Stimulated activated CD4-positive, alpha-beta T cell treated with anti-CD3 and anti-CD28 coated beads, Interleukin-1b, Interleukin-23, amount 100 ng/mL, for 4 hours (primary cell): ENCODE measurements at regions not wholly inside any gene's neighbourhood (a gene's known extent, or its start where the extent isn't known, plus 50 kb on each side); places are given as distances from the start of the nearest gene placed in this dataset.

Experiments used
- DNase-seq, 2 donors: peaks; one replicate each; pipeline ENCODE4 v3.0.0-alpha.2; 2020; ENCODE audit warnings: low read depth in 2 of 2

DNA sequence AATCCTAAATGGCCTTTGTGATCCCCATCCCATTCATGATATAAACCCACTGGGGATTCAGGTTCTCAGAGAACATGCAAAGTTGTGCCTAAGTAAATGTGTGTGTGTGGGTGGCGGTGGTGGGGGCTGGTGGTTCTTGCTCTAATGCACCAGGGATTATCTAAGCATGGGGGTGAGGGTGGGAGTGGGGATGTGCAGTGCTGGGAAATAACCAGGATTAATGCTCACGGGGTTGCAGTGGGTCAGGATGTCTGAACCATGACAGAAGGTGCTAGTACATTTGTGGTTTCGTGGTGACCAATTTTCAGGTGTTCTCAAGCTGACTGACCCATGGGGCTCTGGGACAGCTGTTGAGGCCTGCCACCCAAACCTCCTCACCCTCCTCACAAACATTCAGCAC is 101.0 kb downstream of the ZNF608 start:
- no peak for DNase-seq

DNA sequence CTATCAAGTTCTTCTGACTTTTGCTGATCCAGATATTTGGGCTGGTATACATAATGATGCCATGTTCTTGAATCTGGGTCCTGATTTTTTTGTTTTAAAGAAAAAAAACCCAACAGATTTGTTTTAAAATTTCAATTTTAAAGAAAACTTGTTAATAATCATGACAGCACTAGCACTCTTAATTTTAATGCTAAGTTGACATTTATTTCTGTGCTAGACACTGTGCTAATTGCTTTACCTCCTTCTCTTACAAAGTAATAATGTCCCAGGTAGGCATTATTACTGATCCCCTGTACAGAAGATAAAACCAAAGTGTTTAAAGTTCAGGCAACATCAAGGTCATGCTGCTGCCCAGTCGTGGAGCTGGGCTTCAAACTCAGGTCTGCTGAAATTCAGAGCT is 101.9 kb downstream of the ZNF608 start:
- no peak for DNase-seq

DNA sequence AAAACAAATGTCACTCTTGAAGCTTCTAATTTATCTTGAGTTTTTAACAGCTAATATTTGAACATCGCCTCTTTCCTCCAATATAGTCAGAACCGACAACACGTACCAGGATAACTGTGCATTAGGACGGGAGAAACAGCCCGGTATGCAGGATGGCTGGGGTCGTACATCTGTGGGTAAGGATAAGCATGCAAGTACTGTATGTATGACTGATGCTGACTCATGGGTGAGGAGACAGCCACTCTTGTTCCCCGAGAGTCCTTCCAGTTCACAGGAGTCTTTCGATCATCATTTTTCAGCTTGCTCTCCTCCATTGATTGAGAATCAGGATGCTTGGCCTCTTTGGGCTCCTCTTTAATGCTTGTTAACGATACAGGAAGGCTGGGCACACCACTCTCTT is 102.3 kb downstream of the ZNF608 start:
- DNase-seq, result no peak

DNA sequence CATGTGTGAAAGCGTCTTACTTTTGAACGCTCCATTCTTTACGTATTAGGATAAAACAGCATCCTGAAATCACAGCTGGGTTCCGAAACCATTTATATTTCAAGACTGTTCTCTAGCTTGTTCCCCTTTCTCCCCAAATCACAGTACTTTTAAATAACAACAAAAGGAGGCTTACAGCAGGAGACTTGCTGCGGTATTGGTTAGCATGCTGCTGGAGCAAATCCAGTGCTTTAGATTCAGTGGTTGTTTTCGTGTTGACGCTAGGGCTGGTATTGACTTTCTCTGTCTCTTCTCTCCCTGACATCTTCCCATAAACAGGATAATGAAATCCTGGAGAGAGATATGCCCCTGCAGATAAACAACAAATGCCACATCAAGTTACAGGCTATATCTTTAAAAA is 103.1 kb downstream of the ZNF608 start:
- no peak for DNase-seq

- no peak for DNase-seq
Measured at GRCh38 chr5:124642151-124642550, 104.3 kb downstream of the ZNF608 start.

- no peak for DNase-seq
Measured at GRCh38 chr5:124641154-124641792, 105.2 kb downstream of the ZNF608 start.

GRCh38 chr5:124639095-124639665 is 107.3 kb downstream of the ZNF608 start:
- DNase-seq, result no peak

GRCh38 chr5:124637011-124637410 is 109.4 kb downstream of the ZNF608 start:
- no peak for DNase-seq

GRCh38 chr5:124634741-124635323 is 111.6 kb downstream of the ZNF608 start:
- DNase-seq, result no peak

DNA sequence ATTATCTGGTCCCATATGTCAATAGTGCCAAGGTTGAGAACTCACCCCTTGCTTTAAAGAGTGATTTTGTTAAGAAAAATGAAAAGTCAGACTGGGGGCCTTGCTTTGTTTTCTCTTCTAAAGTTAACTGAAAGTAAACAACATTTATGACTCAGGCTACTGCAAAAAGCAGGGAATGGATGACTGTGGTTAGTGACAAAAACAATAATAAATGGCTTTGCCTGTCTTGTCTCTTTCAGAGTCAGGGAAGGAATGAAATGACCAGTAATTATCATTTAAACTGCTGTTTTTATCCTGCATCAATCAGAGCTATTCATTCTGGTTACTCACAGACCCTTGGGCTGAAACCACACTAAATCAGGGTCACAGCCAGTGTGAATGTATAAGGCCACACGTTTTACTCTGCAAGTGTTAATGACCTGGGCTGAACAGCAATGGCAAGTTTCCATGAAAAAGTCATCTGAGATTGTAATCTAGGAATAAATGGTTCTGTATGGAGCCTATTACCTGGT is 112.2 kb downstream of the ZNF608 start:
- DNase-seq, result no peak

DNA sequence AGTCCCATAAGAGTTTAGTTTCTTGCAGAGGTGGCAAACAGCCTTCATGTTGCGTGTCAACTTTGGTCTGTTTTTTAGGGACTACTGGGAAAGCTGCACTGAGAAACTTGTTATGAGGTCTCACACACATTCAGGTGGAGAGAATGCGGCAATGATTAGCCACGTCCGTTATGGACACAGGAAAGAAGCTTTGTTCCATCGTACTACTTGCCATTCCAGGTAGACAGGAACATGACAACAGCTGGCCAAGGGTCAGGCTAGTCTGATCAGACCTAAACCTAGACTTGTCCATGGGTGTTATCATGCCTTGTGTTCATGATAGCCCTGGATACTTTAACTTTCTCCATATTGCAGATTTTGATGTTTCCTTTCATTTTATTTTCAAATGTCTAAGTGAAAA is 113.2 kb downstream of the ZNF608 start:
- DNase-seq, result no peak

DNA sequence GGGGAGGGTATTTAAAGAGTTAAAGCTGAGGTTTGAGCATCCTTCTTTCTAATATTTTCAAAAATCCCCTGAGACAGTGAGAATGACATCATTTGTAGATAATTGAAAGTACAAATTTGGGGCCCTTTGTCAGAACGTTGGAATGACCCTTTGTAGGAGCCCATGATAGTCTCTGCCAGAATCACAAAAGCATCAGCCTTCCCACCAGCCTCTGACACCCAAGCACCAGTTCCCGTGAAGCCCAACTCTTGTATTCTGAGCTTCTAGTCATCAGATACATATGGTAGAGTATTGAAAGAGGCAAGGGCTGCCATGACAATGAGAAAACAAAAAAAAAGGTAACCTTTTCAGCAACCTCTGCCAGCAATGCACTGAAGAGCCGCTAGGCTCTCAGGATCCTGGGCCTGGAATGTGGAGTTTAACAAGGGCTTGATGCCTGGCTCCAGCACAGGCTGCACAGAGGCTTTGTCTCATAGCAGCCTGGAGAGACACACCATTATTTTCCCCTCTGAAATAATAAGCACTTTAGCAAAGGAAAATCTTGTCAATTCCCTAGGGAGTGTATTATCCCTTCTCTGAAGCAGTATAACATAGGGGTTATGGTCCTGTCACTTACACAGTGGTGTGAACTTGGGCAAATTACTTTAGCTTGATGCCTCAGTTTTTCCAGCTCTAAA is 114.4 kb downstream of the ZNF608 start:
- no peak for DNase-seq

GRCh38 chr5:124630767-124631704 is 115.4 kb downstream of the ZNF608 start:
- DNase-seq, result no peak

- DNase-seq, result no peak
Measured at GRCh38 chr5:124628721-124629596, 117.5 kb downstream of the ZNF608 start.

DNA sequence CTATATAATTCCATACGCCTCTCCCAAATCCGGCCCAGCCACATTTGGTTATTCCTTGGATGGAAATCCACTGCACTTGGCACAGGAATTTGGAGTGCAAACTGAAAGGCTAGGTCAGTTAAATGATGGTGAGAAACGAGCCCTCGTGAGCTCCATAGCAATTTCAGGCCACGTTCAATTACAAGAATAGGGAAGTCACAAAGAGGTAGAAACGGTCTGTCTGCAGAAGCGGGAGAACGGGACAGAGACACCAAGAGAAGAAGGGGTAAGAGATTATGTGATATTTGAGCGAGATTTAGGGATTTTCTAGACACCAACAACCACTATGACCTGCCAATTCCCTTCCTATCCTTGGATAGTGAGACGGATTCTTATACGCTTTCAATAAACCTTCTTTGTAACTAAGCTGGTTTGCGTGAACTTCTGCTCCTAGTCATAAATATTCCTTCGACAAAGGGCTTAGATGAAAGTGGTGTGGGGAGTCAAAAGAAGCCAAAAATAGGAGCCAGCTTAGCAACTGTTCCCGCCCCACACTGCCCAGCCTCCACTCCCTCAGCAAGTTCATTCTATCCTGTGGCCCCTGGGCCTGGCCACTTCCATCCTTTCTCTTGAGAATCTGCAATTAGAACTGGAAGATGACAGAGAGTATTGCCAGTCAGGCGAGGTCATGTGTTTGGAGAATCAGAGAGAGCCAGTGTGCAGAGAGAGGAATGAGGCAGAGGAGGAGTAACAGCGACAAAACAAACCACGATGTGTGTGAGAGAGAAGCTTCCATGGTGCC is 118.4 kb downstream of the ZNF608 start:
- no peak for DNase-seq

DNA sequence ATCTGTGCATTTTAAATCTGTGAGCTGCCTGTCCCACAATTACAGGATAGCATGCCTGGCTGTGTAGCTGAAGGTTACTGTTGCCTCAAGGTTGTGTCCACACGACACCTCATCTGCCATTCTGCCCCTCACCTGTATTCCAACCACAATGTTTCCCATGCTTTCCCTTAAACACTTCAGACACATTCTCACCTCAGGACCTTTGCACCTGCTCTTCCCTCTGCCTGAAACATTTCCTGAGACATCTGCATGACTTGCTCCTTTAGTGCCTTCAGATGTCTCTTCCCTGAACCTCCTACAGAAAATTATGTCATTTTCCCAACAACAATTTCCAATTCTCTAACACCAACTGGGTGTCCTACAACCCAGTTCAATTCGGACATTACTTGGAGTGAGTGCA is 120.4 kb downstream of the ZNF608 start:
- no peak for DNase-seq

DNA sequence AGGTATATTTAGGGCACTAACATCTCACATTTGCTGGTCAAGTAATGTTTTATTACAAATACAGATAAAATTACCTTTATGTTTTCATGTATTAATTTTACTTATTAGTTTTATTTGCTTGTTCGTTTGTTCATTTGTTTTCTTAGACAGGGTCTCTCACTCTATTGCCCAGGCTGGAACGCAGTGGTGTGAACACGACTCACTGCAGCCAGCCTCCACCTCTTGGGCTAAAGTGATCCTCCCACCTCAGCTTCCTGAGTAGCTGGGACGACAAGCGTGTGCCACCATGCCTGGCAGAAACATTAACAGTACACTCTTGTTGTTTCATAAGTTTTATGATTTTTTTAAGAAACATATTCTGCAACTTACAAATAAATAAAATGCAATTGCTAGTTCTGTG is 123.2 kb downstream of the ZNF608 start:
- no peak for DNase-seq

DNA sequence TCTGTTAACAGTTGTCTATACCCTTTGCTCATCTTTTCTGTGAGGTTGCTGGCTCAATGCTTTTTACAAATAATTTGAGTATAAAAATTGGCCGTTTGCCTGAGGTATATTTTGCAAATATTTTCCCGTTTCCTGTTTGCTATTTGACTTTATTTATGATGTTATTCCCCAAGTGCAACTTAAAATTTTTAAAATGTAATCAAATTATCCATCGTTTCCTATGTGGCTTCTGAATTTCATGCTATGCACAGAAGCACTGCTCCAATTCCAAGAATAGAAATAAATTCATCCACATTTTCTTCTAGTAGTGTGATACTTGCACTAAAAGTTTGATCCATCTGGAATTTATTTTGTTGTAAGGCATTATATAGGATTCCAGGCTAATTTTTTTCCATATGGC is 123.6 kb downstream of the ZNF608 start:
- no peak for DNase-seq

GRCh38 chr5:124621279-124621678 is 125.2 kb downstream of the ZNF608 start:
- no peak for DNase-seq

- no peak for DNase-seq
Measured at GRCh38 chr5:124620743-124621142, 125.7 kb downstream of the ZNF608 start.
